ENCODE measurements at regions not wholly inside any gene's neighbourhood (a gene's known extent, or its start where the extent isn't known, plus 50 kb on each side); places are given as distances from the start of the nearest gene placed in this dataset.
"Not testable (repeated sequence)": the region's sequence is repeated elsewhere in the genome, so short reads cannot be mapped to it uniquely, and the experiment has no call there.

GRCh38 chr10:81264991-81265390 is 610.0 kb upstream of the NRG3 start:
- not testable (repeated sequence) for DNase-seq (ENCODE audit: low spot score)

GRCh38 chr10:81270051-81270450 is 604.9 kb upstream of the NRG3 start:
- DNase-seq (ENCODE audit: low spot score) = no peak

- no peak for DNase-seq (ENCODE audit: low spot score)
Measured at GRCh38 chr10:81280497-81281479, 594.2 kb upstream of the NRG3 start.

GRCh38 chr10:81288544-81288943 is 586.5 kb upstream of the NRG3 start:
- DNase-seq (ENCODE audit: low spot score) = no peak

- DNase-seq (ENCODE audit: low spot score) = no peak
Measured at GRCh38 chr10:81297292-81297691, 577.7 kb upstream of the NRG3 start.

- no peak for DNase-seq (ENCODE audit: low spot score)
Measured at GRCh38 chr10:81303656-81304055, 571.3 kb upstream of the NRG3 start.

GRCh38 chr10:81306971-81307782 is 567.8 kb upstream of the NRG3 start:
- no peak for DNase-seq (ENCODE audit: low spot score)

GRCh38 chr10:81309041-81309552 is 565.9 kb upstream of the NRG3 start:
- DNase-seq (ENCODE audit: low spot score) = no peak

- DNase-seq (ENCODE audit: low spot score) = no peak
Measured at GRCh38 chr10:81314471-81314870, 560.5 kb upstream of the NRG3 start.

GRCh38 chr10:81315026-81315425 is 560.0 kb upstream of the NRG3 start:
- DNase-seq (ENCODE audit: low spot score) = no peak

GRCh38 chr10:81348003-81348402 is 527.0 kb upstream of the NRG3 start:
- DNase-seq (ENCODE audit: low spot score) = no peak

GRCh38 chr10:81367132-81367531 is 507.9 kb upstream of the NRG3 start:
- DNase-seq (ENCODE audit: low spot score) = no peak

- DNase-seq (ENCODE audit: low spot score) = no peak
Measured at GRCh38 chr10:81386817-81387216, 488.2 kb upstream of the NRG3 start.

- DNase-seq (ENCODE audit: low spot score) = peak; percentile 14
Measured at GRCh38 chr10:81403451-81403850, 471.5 kb upstream of the NRG3 start.

GRCh38 chr10:81405399-81405798 is 469.6 kb upstream of the NRG3 start:
- no peak for DNase-seq (ENCODE audit: low spot score)

- peak; percentile 2 for DNase-seq (ENCODE audit: low spot score)
Measured at GRCh38 chr10:81414038-81414437, 461.0 kb upstream of the NRG3 start.

- no peak for DNase-seq (ENCODE audit: low spot score)
Measured at GRCh38 chr10:81426722-81427121, 448.3 kb upstream of the NRG3 start.

GRCh38 chr10:81428456-81429134 is 446.4 kb upstream of the NRG3 start:
- no peak for DNase-seq (ENCODE audit: low spot score)

- DNase-seq (ENCODE audit: low spot score) = no peak
Measured at GRCh38 chr10:81439445-81439844, 435.5 kb upstream of the NRG3 start.

- not testable (repeated sequence) for DNase-seq (ENCODE audit: low spot score)
Measured at GRCh38 chr10:81441624-81442023, 433.4 kb upstream of the NRG3 start.

- no peak for DNase-seq (ENCODE audit: low spot score)
Measured at GRCh38 chr10:81444242-81444929, 430.6 kb upstream of the NRG3 start.

- no peak for DNase-seq (ENCODE audit: low spot score)
Measured at GRCh38 chr10:81450651-81451050, 424.3 kb upstream of the NRG3 start.
